ENCODE measurements at regions not wholly inside any gene's neighbourhood (a gene's known extent, or its start where the extent isn't known, plus 50 kb on each side); places are given as distances from the start of the nearest gene placed in this dataset.

DNA sequence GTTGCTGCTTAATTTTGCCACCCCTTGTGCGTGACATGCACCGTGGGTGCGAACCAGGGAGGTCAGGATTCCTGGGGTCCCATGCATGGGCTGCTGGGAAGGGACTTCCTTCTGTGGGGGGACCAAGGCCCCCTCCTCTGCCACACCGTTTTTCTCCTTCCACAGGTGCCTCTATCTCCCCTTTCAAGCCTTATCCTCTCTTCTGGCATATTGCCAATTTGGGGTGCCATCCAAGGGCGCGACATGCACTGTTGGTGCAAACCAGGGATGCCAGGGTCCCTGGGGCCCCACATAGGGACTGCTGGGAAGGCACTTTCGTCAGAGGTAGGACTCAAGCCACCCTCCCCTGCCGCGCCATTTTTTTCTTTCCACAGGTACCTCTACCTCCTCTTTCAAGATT, 289.0 kb downstream of the ALG10 start:
- TF ChIP-seq, protein P1, sequence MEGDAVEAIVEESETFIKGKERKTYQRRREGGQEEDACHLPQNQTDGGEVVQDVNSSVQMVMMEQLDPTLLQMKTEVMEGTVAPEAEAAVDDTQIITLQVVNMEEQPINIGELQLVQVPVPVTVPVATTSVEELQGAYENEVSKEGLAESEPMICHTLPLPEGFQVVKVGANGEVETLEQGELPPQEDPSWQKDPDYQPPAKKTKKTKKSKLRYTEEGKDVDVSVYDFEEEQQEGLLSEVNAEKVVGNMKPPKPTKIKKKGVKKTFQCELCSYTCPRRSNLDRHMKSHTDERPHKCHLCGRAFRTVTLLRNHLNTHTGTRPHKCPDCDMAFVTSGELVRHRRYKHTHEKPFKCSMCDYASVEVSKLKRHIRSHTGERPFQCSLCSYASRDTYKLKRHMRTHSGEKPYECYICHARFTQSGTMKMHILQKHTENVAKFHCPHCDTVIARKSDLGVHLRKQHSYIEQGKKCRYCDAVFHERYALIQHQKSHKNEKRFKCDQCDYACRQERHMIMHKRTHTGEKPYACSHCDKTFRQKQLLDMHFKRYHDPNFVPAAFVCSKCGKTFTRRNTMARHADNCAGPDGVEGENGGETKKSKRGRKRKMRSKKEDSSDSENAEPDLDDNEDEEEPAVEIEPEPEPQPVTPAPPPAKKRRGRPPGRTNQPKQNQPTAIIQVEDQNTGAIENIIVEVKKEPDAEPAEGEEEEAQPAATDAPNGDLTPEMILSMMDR (conservative IDR thresholded peaks at IDR 0.05; ENCODE audit: control insufficient read depth, insufficient read depth, low read depth, low read length): no peak
- no peak for DNase-seq (ENCODE audit: low read depth)
- no peak overlapping the region for H3K4me3 ChIP-seq (ENCODE audit: control insufficient read depth, low read depth, low read length)

- no peak overlapping the region for H3K4me3 ChIP-seq (ENCODE audit: control insufficient read depth, low read depth, low read length)
- DNase-seq (ENCODE audit: low read depth): no peak
- TF ChIP-seq, protein P1 (conservative IDR thresholded peaks at IDR 0.05; ENCODE audit: control insufficient read depth, insufficient read depth, low read depth, low read length): no peak
These were observed 305.4 kb downstream of the ALG10 start for GRCh38 chr12:34327671-34328070.

- TF ChIP-seq, protein P1 (conservative IDR thresholded peaks at IDR 0.05; ENCODE audit: control insufficient read depth, insufficient read depth, low read depth, low read length): no peak
- no peak overlapping the region for H3K4me3 ChIP-seq (ENCODE audit: control insufficient read depth, low read depth, low read length)
- DNase-seq (ENCODE audit: low read depth): no peak
These were observed 311.0 kb downstream of the ALG10 start for GRCh38 chr12:34333337-34333736.

GRCh38 chr12:34334538-34334937, 312.2 kb downstream of the ALG10 start:
- no peak for DNase-seq (ENCODE audit: low read depth)
- H3K4me3 ChIP-seq (ENCODE audit: control insufficient read depth, low read depth, low read length): no peak overlapping the region
- TF ChIP-seq, protein P1 (conservative IDR thresholded peaks at IDR 0.05; ENCODE audit: control insufficient read depth, insufficient read depth, low read depth, low read length): no peak

DNA sequence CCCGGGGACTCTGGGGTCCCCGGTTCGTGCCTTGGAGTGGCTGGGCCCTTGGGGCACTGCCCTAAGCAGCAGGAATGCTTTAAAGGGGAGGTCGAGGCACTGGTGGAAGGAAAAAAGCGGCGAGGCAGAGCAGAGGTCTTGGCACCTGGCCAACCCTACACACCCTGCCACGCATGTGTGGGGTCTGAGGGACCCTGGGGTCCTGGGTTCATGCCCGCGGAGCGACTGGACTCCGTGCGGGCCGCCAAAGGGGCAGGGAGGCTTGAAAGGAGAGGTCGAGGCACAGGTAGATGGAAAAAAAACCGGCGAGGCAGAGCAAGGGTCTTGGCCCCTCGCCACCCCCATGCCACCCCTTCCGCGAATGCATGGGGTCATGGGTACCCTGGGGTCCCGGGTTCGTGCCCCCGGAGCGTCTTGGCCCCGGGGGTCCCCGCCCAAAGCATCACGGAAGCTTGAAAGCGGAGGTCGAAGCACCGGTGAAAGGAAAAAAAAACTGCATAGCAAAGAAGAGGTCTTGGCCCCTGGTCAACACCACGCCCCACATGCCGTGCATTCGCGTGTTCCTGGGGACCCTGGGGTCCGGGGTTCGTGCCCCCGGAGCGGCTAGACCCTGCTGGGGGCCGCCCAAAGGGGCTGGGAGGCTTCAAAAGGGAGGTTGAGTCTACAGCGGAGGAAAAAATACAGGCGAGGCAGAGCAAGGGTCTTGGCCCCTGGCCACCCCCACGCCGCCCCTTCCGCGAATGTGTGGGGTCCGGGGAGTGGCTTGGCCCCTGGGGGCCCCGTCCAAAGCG, 312.9 kb downstream of the ALG10 start:
- TF ChIP-seq, protein P1 (conservative IDR thresholded peaks at IDR 0.05; ENCODE audit: control insufficient read depth, insufficient read depth, low read depth, low read length): no peak
- DNase-seq (ENCODE audit: low read depth): no peak
- no peak overlapping the region for H3K4me3 ChIP-seq (ENCODE audit: control insufficient read depth, low read depth, low read length)

DNA sequence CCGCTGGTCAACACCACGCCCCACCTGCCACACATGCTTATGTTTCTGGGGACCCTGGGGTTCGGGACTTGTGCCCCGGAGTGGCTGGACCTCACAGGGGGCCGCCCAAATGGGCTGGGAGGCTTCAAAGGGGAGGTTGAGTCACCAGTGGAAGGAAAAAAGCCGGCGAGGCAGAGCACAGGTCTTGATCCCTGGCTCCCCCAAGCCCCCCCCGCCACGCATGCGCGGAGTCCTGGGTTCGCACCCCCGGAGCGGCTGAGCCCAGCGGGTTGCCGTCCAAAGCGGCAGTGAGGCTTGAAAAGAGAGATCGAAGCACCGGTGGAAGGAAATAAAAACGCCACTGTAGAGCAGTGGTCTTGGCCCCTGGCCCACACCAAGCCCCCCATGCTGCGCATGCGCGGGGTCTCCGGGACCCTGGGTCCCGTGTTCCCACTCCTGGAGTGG, 313.5 kb downstream of the ALG10 start:
- no peak for DNase-seq (ENCODE audit: low read depth)
- no peak overlapping the region for H3K4me3 ChIP-seq (ENCODE audit: control insufficient read depth, low read depth, low read length)
- TF ChIP-seq, protein P1 (conservative IDR thresholded peaks at IDR 0.05; ENCODE audit: control insufficient read depth, insufficient read depth, low read depth, low read length): no peak

All from fibroblast of mammary gland (primary cell).